H1 (cell line): ENCODE measurements at regions not wholly inside any gene's neighbourhood (a gene's known extent, or its start where the extent isn't known, plus 50 kb on each side); places are given as distances from the start of the nearest gene placed in this dataset.

Experiments
- EGR1 ChIP-seq: IDR thresholded peaks from 2 replicates; pipeline ENCODE4 v1.6.1; 2011; ENCODE audit warnings: low read depth, low read length, borderline replicate concordance
- HDAC2 ChIP-seq, 2 experiments: fragments of 300-600 bp in 1 of 2; sonication (generic) in 1 of 2; IDR thresholded peaks; 2 replicates each; pipeline ENCODE4 v1.6.1; 2011 to 2012; ENCODE audit warnings: low read depth in 2 of 2, low read length in 2 of 2, mild to moderate bottlenecking in 2 of 2, moderate library complexity in 2 of 2, borderline replicate concordance in 1 of 2, inconsistent platforms in 1 of 2
- SAP30 ChIP-seq: fragments of 300-600 bp; sonication (generic); IDR thresholded peaks from 2 replicates; pipeline ENCODE4 v1.7.1; 2012; ENCODE audit warnings: low read length, moderate library complexity, mild to moderate bottlenecking, inconsistent platforms; ENCODE audit not compliant: insufficient read depth, insufficient replicate concordance
- SIX5 ChIP-seq: IDR thresholded peaks from 2 replicates; pipeline ENCODE4 v1.6.1; 2011; ENCODE audit warnings: mild to moderate bottlenecking, low read depth, low read length
- SP2 ChIP-seq: IDR thresholded peaks from 2 replicates; pipeline ENCODE4 v1.6.1; 2012; ENCODE audit warnings: mild to moderate bottlenecking, low read length, inconsistent platforms
- SP4 ChIP-seq: IDR thresholded peaks from 2 replicates; pipeline ENCODE4 v1.6.1; 2012; ENCODE audit warnings: low read length, inconsistent platforms
- YY1 ChIP-seq: IDR thresholded peaks from 2 replicates; pipeline ENCODE4 v1.6.1; 2011; ENCODE audit warnings: low read depth, mild to moderate bottlenecking, low read length
- TF ChIP-seq, protein P1 (sequence below): fragments of 300-600 bp; sonication (generic); IDR thresholded peaks from 2 replicates; pipeline ENCODE4 v1.7.1; 2012; ENCODE audit warnings: low read length, moderate library complexity, mild to moderate bottlenecking, inconsistent platforms; ENCODE audit not compliant: insufficient replicate concordance
- TF ChIP-seq, protein P2 (sequence below): IDR thresholded peaks from 2 replicates; pipeline ENCODE4 v1.6.1; 2011; ENCODE audit warnings: low read depth, mild to moderate bottlenecking, low read length; ENCODE audit not compliant: insufficient read depth
- TF ChIP-seq, protein P3 (sequence below): IDR thresholded peaks from 2 replicates; pipeline ENCODE4 v1.6.1; 2011; ENCODE audit warnings: low read length, improper control_type of control experiment

DNA sequence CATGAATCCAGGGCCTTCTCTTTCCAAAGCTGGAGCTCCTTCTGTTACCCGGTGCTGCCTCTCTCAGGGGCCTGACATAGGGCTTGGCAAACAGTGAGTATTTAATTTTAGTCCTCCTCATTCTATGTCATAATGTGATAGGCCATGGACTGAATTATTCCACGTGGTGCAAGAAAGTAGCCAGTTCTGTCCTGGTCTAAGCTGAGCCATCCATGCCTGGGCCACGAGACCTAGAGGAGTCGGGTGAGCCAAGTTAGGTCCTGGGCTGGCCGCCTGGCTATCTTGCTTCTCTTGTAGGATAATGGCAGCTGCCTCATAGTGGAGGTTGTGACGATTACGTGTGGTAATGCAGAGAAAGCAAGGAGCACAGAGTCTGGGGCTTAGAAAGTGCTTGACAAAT is 170.6 kb downstream of the FAM43A start (continued):
- TF ChIP-seq, protein P1, sequence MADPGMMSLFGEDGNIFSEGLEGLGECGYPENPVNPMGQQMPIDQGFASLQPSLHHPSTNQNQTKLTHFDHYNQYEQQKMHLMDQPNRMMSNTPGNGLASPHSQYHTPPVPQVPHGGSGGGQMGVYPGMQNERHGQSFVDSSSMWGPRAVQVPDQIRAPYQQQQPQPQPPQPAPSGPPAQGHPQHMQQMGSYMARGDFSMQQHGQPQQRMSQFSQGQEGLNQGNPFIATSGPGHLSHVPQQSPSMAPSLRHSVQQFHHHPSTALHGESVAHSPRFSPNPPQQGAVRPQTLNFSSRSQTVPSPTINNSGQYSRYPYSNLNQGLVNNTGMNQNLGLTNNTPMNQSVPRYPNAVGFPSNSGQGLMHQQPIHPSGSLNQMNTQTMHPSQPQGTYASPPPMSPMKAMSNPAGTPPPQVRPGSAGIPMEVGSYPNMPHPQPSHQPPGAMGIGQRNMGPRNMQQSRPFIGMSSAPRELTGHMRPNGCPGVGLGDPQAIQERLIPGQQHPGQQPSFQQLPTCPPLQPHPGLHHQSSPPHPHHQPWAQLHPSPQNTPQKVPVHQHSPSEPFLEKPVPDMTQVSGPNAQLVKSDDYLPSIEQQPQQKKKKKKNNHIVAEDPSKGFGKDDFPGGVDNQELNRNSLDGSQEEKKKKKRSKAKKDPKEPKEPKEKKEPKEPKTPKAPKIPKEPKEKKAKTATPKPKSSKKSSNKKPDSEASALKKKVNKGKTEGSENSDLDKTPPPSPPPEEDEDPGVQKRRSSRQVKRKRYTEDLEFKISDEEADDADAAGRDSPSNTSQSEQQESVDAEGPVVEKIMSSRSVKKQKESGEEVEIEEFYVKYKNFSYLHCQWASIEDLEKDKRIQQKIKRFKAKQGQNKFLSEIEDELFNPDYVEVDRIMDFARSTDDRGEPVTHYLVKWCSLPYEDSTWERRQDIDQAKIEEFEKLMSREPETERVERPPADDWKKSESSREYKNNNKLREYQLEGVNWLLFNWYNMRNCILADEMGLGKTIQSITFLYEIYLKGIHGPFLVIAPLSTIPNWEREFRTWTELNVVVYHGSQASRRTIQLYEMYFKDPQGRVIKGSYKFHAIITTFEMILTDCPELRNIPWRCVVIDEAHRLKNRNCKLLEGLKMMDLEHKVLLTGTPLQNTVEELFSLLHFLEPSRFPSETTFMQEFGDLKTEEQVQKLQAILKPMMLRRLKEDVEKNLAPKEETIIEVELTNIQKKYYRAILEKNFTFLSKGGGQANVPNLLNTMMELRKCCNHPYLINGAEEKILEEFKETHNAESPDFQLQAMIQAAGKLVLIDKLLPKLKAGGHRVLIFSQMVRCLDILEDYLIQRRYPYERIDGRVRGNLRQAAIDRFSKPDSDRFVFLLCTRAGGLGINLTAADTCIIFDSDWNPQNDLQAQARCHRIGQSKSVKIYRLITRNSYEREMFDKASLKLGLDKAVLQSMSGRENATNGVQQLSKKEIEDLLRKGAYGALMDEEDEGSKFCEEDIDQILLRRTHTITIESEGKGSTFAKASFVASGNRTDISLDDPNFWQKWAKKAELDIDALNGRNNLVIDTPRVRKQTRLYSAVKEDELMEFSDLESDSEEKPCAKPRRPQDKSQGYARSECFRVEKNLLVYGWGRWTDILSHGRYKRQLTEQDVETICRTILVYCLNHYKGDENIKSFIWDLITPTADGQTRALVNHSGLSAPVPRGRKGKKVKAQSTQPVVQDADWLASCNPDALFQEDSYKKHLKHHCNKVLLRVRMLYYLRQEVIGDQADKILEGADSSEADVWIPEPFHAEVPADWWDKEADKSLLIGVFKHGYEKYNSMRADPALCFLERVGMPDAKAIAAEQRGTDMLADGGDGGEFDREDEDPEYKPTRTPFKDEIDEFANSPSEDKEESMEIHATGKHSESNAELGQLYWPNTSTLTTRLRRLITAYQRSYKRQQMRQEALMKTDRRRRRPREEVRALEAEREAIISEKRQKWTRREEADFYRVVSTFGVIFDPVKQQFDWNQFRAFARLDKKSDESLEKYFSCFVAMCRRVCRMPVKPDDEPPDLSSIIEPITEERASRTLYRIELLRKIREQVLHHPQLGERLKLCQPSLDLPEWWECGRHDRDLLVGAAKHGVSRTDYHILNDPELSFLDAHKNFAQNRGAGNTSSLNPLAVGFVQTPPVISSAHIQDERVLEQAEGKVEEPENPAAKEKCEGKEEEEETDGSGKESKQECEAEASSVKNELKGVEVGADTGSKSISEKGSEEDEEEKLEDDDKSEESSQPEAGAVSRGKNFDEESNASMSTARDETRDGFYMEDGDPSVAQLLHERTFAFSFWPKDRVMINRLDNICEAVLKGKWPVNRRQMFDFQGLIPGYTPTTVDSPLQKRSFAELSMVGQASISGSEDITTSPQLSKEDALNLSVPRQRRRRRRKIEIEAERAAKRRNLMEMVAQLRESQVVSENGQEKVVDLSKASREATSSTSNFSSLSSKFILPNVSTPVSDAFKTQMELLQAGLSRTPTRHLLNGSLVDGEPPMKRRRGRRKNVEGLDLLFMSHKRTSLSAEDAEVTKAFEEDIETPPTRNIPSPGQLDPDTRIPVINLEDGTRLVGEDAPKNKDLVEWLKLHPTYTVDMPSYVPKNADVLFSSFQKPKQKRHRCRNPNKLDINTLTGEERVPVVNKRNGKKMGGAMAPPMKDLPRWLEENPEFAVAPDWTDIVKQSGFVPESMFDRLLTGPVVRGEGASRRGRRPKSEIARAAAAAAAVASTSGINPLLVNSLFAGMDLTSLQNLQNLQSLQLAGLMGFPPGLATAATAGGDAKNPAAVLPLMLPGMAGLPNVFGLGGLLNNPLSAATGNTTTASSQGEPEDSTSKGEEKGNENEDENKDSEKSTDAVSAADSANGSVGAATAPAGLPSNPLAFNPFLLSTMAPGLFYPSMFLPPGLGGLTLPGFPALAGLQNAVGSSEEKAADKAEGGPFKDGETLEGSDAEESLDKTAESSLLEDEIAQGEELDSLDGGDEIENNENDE: no peak
- TF ChIP-seq, protein P2, sequence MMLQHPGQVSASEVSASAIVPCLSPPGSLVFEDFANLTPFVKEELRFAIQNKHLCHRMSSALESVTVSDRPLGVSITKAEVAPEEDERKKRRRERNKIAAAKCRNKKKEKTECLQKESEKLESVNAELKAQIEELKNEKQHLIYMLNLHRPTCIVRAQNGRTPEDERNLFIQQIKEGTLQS: no peak
- TF ChIP-seq SP2: no peak
- TF ChIP-seq HDAC2 (IDR thresholded peaks at IDR 0.05; ENCODE audit: borderline replicate concordance in 1 of 2, low read depth in 2 of 2, low read length in 2 of 2): no peak
- no peak for TF ChIP-seq SP4
- TF ChIP-seq SAP30: no peak
- TF ChIP-seq EGR1: no peak
- TF ChIP-seq, protein P3, sequence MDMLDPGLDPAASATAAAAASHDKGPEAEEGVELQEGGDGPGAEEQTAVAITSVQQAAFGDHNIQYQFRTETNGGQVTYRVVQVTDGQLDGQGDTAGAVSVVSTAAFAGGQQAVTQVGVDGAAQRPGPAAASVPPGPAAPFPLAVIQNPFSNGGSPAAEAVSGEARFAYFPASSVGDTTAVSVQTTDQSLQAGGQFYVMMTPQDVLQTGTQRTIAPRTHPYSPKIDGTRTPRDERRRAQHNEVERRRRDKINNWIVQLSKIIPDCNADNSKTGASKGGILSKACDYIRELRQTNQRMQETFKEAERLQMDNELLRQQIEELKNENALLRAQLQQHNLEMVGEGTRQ: no peak
- no peak for TF ChIP-seq YY1
- no peak for TF ChIP-seq SIX5
